Panc1 (cell line): ENCODE measurements at regions not wholly inside any gene's neighbourhood (a gene's known extent, or its start where the extent isn't known, plus 50 kb on each side); places are given as distances from the start of the nearest gene placed in this dataset.

Source experiments
- ATAC-seq: fragments of 200-7000 bp; cut with Tn5 transposase; 2 replicates; pipeline ENCODE4 v1.9.1; 2020; ENCODE audit warnings: mild to moderate bottlenecking, moderate library complexity
- BruUV-seq: library from RNA; stranded (reverse); fragments of 400-500 nt; replicated peaks from 2 replicates; lab custom pipeline; 2021; lab: Mats Ljungman, UMichigan
- CTCF ChIA-PET: fragments of 300-600 bp; sonication (Branson Sonifier 250); formaldehyde crosslinking; loops from one replicate; lab custom pipeline; 2022; ENCODE audit warnings: antibody characterized with exemption; lab: Charles Lee
- POLR2A ChIA-PET: fragments of 300-600 bp; sonication (Branson Sonifier 250); formaldehyde crosslinking; loops from one replicate; lab custom pipeline; 2022; ENCODE audit warnings: antibody characterized with exemption; lab: Charles Lee
- DNase-seq: peaks from one replicate; pipeline ENCODE4 v3.0.0-alpha.2; 2010; ENCODE audit warnings: low read depth, low spot score
- H3K27ac ChIP-seq: 2 replicates; pipeline ENCODE4 v1.5.1; 2011; ENCODE audit warnings: mild to moderate bottlenecking, low read length, inconsistent platforms
- H3K27me3 ChIP-seq: fragments of 200-500 bp; sonication (Bioruptor generic); 2 replicates; pipeline ENCODE4 v1.6.0; 2014; ENCODE audit warnings: low read length, inconsistent platforms; ENCODE audit not compliant: control insufficient read depth, insufficient read depth
- H3K36me3 ChIP-seq: fragments of 200-500 bp; sonication (Bioruptor generic); 2 replicates; pipeline ENCODE4 v1.5.1; 2014; ENCODE audit warnings: inconsistent platforms, mild to moderate bottlenecking, low read length, moderate library complexity; ENCODE audit not compliant: control insufficient read depth, insufficient read depth
- H3K4me1 ChIP-seq: 2 replicates; pipeline ENCODE4 v1.5.1; 2011; ENCODE audit warnings: inconsistent platforms, mild to moderate bottlenecking, low read length, moderate library complexity; ENCODE audit not compliant: control insufficient read depth, insufficient read depth
- H3K4me3 ChIP-seq, 2 experiments: 2 replicates each; pipeline ENCODE4 v1.5.1; 2011 to 2012; ENCODE audit warnings: low read depth in 2 of 2, low read length in 2 of 2, mild to moderate bottlenecking in 2 of 2, inconsistent platforms in 1 of 2, moderate library complexity in 1 of 2
- H3K9me3 ChIP-seq: fragments of 200-500 bp; sonication (Bioruptor generic); 2 replicates; pipeline ENCODE4 v1.5.1; 2014; ENCODE audit warnings: low read depth, mild to moderate bottlenecking, inconsistent platforms, low read length, moderate library complexity; ENCODE audit not compliant: control insufficient read depth, insufficient read depth
- POLR2AphosphoS5 ChIP-seq: IDR thresholded peaks from 2 replicates; pipeline ENCODE4 v1.6.1; 2012; ENCODE audit warnings: mild to moderate bottlenecking, low read depth, low read length, moderate library complexity
- SIN3A ChIP-seq: IDR thresholded peaks from 2 replicates; pipeline ENCODE4 v1.6.1; 2012; ENCODE audit warnings: low read depth, mild to moderate bottlenecking, low read length, moderate library complexity, borderline replicate concordance; ENCODE audit not compliant: insufficient read depth
- TCF7L2 ChIP-seq: IDR thresholded peaks from 2 replicates; pipeline ENCODE4 v1.6.1; 2011; ENCODE audit warnings: mild to moderate bottlenecking, low read depth, low read length, inconsistent platforms
- in situ Hi-C: cut with HindIII; loops from 2 replicates; pipeline ENCODE4 v1.10.0; 2016; ENCODE audit warnings: low sequenced_read_pairs, low pct_unique_long_range_greater_than_20kb
- intact Hi-C: fragments of 100-400 bp; cut with micrococcal nuclease; formaldehyde crosslinking; loops from one replicate; pipeline ENCODE4 v1.10.0; 2022; ENCODE audit not compliant: unreplicated experiment
- TF ChIP-seq, protein P1 (sequence below), 2 experiments: IDR thresholded peaks; 2 replicates each; pipeline ENCODE4 v1.6.1; 2011 to 2012; ENCODE audit warnings: low read depth in 2 of 2, control low read depth in 1 of 2, low read length in 1 of 2, mild to moderate bottlenecking in 1 of 2, moderate library complexity in 1 of 2; ENCODE audit not compliant: insufficient read depth in 1 of 2
- TF ChIP-seq, protein P2 (sequence below): fragments of 450-650 bp; IDR thresholded peaks from 2 replicates; pipeline ENCODE4 v1.5.1; 2017; ENCODE audit warnings: mild to moderate bottlenecking

DNA sequence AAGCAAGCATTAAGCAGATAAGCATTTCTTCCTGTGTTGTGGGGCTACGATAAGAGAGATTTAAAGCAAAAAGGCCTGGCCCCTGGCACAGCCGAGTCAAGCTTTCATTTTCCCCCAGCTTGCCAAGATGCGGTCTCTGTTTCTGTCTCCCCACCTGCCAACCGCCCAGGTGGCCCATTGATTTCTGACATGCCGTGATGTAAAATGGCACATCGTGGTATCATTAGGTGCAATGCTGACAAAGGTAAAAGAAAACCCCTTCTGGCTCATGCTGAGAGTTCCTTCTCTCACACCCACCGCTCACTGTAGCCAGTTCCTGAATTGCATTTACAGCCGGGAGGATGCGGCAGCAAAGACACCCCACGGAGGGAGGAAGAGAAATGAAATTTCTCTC lies 62.8 kb downstream of the BOD1L2 start:
- no TSS peak for BruUV-seq
- Histone ChIP-seq H3K4me1 (0 out of 2 replicates have a peak, but pooled peaks cover 3% of the 10 kb centered on the region), H3K27ac (no peak overlapping the region), H3K4me3 (peak overlapping the region in 1 of 2 experiments; percentile 26; a peak in 1 of 4 replicates), H3K36me3 (no peaks in the 10 kb centered on the region), H3K9me3 (no peaks in the 10 kb centered on the region), H3K27me3 (no peaks in the 10 kb centered on the region)
- CTCF ChIA-PET, result no interaction called here
- POLR2A ChIA-PET, result no interaction called here
- in situ Hi-C loops (no loop called here), intact Hi-C loops (no loop called here)
- TF ChIP-seq TCF7L2 (no peak), SIN3A (no peak), POLR2AphosphoS5 (no peak)
- TF ChIP-seq, protein P1, sequence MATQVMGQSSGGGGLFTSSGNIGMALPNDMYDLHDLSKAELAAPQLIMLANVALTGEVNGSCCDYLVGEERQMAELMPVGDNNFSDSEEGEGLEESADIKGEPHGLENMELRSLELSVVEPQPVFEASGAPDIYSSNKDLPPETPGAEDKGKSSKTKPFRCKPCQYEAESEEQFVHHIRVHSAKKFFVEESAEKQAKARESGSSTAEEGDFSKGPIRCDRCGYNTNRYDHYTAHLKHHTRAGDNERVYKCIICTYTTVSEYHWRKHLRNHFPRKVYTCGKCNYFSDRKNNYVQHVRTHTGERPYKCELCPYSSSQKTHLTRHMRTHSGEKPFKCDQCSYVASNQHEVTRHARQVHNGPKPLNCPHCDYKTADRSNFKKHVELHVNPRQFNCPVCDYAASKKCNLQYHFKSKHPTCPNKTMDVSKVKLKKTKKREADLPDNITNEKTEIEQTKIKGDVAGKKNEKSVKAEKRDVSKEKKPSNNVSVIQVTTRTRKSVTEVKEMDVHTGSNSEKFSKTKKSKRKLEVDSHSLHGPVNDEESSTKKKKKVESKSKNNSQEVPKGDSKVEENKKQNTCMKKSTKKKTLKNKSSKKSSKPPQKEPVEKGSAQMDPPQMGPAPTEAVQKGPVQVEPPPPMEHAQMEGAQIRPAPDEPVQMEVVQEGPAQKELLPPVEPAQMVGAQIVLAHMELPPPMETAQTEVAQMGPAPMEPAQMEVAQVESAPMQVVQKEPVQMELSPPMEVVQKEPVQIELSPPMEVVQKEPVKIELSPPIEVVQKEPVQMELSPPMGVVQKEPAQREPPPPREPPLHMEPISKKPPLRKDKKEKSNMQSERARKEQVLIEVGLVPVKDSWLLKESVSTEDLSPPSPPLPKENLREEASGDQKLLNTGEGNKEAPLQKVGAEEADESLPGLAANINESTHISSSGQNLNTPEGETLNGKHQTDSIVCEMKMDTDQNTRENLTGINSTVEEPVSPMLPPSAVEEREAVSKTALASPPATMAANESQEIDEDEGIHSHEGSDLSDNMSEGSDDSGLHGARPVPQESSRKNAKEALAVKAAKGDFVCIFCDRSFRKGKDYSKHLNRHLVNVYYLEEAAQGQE (IDR thresholded peaks at IDR 0.05; ENCODE audit: insufficient read depth in 1 of 2, low read depth in 2 of 2, low read length in 1 of 2), result no peak
- TF ChIP-seq, protein P2, sequence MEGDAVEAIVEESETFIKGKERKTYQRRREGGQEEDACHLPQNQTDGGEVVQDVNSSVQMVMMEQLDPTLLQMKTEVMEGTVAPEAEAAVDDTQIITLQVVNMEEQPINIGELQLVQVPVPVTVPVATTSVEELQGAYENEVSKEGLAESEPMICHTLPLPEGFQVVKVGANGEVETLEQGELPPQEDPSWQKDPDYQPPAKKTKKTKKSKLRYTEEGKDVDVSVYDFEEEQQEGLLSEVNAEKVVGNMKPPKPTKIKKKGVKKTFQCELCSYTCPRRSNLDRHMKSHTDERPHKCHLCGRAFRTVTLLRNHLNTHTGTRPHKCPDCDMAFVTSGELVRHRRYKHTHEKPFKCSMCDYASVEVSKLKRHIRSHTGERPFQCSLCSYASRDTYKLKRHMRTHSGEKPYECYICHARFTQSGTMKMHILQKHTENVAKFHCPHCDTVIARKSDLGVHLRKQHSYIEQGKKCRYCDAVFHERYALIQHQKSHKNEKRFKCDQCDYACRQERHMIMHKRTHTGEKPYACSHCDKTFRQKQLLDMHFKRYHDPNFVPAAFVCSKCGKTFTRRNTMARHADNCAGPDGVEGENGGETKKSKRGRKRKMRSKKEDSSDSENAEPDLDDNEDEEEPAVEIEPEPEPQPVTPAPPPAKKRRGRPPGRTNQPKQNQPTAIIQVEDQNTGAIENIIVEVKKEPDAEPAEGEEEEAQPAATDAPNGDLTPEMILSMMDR, result no peak
- no peak for DNase-seq
- no peak for ATAC-seq

DNA sequence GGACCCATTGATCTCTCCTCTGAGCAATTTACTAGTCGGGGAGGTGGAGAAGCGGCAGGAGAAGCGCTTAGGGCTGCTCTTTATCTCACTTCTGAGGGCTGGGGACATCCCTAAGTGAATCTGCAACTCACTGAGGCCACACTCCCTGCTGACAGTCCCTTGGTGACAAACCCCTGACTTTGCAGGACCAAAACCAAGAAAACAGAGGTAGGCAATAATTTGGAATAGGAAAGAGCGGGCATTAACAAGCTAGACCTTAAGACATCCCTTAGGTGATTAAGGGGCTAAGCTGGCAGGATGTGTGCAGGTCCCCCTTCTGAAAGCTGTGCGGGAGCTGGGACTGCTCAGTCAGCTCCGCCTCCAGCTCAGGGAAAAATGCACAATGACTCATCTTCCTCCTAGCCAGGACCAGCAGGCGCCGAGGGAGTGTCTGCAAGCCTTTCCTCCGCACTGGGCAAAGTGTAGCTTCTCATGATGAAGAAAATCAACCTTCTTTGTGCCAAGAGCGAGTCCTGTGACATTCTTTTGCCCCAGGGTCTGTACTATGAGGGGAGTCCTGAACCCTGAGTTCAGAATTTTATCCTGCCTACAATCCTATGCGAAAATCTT lies 63.3 kb downstream of the BOD1L2 start:
- peak; percentile 10 for DNase-seq
- ATAC-seq, result peak; percentile 99
- TF ChIP-seq SIN3A, result no peak
- TF ChIP-seq POLR2AphosphoS5, result no peak
- TF ChIP-seq, protein P1 (IDR thresholded peaks at IDR 0.05; ENCODE audit: insufficient read depth in 1 of 2, low read depth in 2 of 2, low read length in 1 of 2), result no peak
- TF ChIP-seq, protein P2, result no peak
- no peak for TF ChIP-seq TCF7L2
- Histone ChIP-seq H3K4me1 (0 out of 2 replicates have a peak, but pooled peaks cover 3% of the 10 kb centered on the region), H3K27me3 (no peaks in the 10 kb centered on the region), H3K4me3 (peak overlapping the region in 1 of 2 experiments; percentile 26; a peak in 1 of 4 replicates), H3K27ac (no peak overlapping the region), H3K9me3 (no peaks in the 10 kb centered on the region), H3K36me3 (no peaks in the 10 kb centered on the region)
- ChIA-PET POLR2A (no interaction called here), CTCF (no interaction called here)
- intact Hi-C loops, result no loop called here
- in situ Hi-C loops, result no loop called here
- no TSS peak for BruUV-seq
